ENCODE measurements at regions not wholly inside any gene's neighbourhood (a gene's known extent, or its start where the extent isn't known, plus 50 kb on each side); places are given as distances from the start of the nearest gene placed in this dataset.
A peak's percentile ranks its signal among the peaks of the same experiment; 100 is the strongest.

DNA sequence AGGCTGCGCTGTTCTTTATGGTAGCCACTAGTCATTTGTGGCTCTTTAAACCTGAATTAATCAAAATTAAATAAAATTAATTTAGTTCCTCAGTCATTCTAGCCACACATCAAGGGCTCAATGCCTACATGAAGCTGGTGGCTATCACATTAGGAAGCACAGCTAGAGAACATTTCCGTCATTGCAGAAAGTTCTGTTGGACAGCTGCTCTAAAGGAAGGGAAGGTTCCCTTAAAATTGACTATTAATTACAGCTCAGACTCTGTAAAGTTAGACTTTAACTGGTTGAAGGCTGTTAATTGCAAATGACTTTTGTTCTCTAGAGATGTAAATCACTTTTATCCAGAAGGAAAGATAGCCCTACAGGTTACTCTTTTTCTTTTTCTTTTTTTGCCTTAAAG lies 202.7 kb upstream of the ADAMTS9 start:
- intact Hi-C loops (cut with DNase I) = no loop called here
- DNase-seq = no peak
- no peak for ATAC-seq (ENCODE audit: poor library complexity)

DNA sequence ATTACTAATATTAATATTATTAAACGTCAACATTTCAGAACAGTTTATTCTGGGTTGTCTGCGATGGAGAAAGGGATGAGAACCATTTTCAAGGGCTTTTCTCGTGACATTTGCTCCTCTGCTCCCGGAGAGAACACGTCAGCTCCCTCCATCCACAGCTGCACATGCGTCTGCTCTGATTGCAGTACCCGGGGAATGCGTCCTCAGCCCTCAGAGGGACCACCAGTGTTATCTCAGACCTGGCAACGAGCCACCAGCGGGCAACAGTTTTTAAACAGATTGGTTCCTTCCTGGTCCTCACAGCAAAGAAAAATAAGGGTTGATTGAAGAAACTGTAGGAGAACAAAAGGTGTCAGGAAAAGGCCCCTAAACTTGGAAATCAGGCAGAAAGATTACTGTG lies 202.2 kb upstream of the ADAMTS9 start:
- DNase-seq (peak; percentile 62), ATAC-seq (ENCODE audit: poor library complexity) (peak; percentile 58)
- intact Hi-C loops (cut with DNase I) = no loop called here

DNA sequence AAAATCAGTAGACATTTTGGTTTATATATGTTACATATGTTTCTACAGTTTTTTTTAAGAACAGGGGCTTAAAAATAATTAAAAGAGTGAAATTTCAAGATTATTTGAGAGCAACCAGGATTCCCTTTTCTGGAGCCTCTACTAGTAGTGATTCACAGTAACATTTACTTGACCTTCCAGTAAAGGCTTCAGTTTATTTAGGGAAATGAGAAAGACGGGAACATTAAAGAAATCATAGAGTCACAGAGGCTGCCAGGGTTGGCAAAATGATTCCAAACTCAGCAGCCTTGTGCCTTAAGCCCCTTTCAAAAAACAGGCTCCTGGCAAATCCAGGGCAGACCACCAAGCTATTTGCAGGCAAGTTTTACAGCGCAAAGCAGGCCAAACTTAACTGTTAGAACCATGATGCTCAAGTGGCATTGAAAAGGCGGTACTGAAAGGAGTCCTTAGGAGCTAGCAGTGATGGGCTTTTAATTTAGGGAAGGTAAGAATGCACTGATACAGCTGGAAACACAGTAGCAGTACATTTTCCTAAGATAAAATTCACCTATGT lies 201.1 kb upstream of the ADAMTS9 start:
- intact Hi-C loops (cut with DNase I) = no loop called here
- DNase-seq (no peak), ATAC-seq (ENCODE audit: poor library complexity) (no peak)

DNA sequence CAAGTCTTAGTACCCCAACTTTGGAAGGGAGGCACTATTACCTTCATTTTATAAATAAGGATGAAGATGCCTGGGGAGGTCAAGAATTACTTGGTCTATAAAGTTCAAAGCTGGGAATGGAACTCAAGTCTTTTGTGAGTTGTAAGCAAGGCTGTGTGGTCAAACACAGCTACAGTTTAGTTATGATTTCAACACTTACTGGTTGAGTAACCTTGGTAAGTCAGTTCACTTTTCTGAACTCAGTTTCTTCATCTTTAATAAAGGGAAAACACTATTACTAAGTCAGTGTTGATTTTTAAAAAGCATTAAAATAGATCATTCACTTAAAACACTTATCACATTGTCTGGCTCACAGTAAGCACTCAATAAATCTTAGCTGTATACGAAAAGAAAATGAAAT lies 200.4 kb upstream of the ADAMTS9 start:
- no peak for ATAC-seq (ENCODE audit: poor library complexity)
- intact Hi-C loops (cut with DNase I) = no loop called here
- no peak for DNase-seq

DNA sequence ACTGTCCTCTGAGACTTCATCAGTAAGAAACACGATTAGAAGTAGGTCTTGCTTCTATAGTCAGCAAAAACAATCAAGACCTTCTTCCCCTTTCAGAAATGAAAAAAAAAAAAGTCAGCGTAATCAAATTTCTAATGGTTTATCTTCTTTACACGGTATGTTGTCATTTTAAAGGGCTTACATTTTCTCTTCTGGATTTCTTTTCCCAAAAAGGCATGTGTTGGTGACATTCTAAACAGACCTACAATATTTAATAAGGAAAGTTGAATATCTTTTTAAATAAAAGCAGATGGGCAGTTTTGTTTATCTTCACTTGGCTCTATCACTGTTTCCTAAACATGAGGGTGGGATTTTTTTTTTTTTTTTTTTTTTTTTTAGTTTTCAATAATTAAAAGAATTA lies 197.3 kb upstream of the ADAMTS9 start:
- intact Hi-C loops (cut with DNase I) = no loop called here
- ATAC-seq (ENCODE audit: poor library complexity) (no peak), DNase-seq (no peak)

DNA sequence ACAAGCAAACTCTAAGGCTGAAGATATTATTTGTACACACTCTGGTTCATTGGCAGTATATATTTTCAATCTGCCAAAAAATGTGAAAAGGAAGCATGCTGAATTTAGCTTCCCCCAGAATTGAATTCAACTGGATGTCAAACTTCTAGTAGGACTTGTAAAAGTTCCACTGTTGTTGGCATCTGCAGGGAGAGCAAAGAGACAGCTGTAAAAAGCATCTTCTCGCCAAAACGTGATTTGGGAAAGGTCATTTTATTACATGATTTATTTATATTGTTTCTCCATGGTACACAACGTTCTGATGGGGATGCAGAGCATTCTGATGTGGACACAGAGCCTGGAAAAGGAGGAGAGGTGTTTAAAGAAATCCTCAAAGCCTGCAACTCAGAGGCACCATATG lies 196.7 kb upstream of the ADAMTS9 start:
- no peak for DNase-seq
- peak; percentile 22 for ATAC-seq (ENCODE audit: poor library complexity)
- intact Hi-C loops (cut with DNase I) = no loop called here

DNA sequence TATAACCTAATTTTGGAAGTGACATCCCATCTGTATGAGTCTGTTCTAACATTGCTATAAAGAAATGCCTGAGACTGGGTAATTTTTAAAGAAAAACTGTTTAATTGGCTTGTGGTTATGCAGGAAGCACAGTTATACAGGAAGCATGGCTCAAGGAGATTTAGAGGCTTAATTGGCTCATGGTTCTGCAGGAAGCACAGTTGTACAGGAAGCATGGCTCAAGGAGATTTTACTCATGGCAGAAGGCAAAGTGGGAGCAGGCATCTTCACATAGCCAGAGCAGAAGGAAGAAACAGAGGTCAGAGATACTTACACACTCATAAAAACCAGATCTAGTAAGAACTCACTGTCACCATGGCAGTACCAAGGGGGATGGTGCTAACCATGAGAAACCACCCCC lies 193.1 kb upstream of the ADAMTS9 start:
- DNase-seq (no peak), ATAC-seq (ENCODE audit: poor library complexity) (no peak)
- intact Hi-C loops (cut with DNase I) = no loop called here

DNA sequence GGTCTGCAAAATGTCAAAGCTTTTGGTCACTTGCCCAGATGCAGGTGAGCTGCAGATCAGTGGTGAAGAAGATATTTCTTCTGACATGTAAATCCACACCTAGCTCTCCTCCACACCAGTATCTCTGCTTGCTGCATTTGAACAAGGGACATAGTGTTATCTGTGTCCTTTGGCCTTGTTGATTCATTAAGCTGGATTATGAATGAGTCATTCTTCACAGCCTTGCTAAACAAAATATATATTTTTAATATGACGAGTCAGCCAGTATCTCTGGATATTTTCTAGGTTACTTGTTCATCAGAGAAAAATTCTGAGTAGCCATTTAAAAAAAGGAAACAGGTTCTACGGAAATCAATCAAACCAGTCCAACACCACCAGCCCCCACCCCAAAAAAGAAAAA lies 190.6 kb upstream of the ADAMTS9 start:
- ATAC-seq (ENCODE audit: poor library complexity) (no peak), DNase-seq (no peak)
- intact Hi-C loops (cut with DNase I) = no loop called here

DNA sequence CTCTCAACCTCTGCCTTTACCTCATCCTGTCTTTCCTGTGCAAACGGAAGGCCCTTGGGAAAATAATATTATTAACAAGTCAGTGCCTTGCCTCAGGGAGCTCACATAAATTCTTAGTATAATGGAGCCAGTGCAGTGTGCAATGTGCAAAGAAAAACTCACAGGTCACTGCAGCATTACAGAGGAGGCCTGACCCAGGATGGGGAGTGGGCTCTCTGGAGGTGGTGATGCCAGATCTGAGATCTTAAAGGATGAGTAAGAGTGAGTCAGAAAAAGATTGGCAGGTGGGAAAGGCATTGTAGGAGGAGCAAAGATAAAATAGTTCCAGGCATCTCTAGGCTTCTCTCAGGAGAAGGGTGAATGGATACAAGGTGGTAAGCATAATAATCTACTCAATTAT lies 185.6 kb upstream of the ADAMTS9 start:
- ATAC-seq (ENCODE audit: poor library complexity) (no peak), DNase-seq (no peak)
- intact Hi-C loops (cut with DNase I) = no loop called here

DNA sequence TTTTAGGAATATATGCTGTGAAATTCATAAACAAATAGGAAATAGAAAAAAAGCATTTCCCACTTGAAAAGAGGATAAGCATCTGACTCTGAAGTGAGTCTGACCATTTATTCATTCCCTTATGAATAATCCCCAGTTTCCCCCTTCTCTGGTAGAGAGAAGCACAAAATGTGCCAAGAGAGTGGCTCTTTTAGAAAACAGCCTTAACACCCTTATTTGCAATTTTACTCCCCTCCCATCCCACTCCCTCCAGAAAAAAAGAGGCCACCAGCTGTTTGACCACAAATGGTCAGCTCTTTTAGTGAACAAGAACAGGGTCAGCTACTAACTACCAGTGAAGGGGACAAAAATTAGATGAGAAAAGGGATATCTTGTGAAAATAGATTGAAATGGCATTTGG lies 184.5 kb upstream of the ADAMTS9 start:
- no peak for ATAC-seq (ENCODE audit: poor library complexity)
- intact Hi-C loops (cut with DNase I) = no loop called here
- no peak for DNase-seq

DNA sequence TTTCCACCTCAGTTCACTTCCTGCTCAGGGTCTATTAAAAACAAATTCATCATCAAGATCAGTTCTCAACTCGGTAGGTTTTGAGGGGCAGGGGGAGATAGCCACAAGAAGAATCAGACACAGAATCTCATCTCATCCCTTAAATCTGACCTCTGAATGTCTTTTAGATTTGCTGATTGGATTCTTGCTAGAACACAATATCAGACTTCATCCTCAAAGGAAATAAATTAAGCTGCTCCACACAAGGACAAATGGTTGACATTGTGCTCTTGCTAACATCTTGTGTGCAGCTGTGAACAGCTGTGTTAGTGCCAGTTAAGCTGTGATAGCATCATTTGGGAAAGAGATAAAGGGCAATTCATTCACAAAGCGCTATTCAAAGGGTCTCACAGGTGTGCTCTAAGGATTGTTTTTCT lies 184.0 kb upstream of the ADAMTS9 start:
- ATAC-seq (ENCODE audit: poor library complexity) (no peak), DNase-seq (no peak)
- intact Hi-C loops (cut with DNase I) = no loop called here

DNA sequence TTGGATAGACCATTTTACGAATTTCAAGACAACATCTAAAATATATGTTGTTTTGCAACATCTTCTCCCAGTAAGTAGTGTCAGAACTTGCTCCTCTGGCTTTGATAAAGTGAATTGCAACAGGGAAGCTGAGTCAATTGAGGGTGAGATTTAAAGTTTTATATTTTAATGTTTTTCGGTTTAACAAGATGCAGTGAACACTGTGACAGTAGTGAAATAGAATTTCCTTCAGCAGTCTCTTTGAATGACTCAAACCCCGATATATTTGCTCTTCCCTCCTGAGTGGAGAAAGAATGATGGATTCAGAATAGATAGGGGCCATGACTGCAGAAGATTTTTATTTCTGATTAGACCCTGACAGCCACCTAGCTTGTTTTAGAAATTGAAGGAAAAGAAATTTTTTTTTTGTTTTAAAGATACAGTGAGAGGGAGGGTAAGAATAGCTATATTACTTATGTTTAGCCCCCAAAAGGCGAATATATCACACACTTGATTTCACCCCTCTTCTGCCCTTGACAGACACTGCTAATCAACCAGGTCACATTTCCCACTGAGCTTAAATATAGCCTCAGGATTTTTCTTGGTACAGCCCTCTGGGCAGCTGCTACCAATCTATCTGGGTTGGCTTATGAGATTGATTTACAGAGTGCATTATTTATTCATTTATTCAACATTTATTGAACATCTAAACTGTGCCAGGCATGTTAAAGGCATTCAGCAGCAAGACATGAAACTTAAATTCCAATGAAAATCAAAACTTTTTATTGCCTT lies 183.3 kb upstream of the ADAMTS9 start:
- DNase-seq (no peak), ATAC-seq (ENCODE audit: poor library complexity) (no peak)
- intact Hi-C loops (cut with DNase I) = no loop called here

DNA sequence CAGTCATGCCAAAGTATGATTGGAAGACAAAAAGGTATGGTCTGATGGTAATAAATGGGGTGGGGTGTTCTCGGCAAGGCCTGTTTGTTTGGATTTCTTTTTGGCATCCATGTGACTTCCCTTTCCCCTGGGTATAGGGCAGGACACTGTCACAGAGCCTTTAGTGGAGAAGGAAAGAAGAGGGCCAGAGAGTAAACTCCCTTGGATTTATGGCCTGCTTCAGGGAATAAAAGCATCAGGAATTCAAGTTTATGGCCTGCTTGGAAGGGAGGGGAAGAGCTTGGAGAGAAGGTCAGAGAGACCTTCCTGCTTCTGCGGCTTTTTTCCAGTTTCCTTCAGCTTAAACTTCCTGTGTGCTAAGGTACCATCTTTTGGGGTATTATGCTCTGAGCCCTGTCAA lies 179.4 kb upstream of the ADAMTS9 start:
- intact Hi-C loops (cut with DNase I) = no loop called here
- DNase-seq (no peak), ATAC-seq (ENCODE audit: poor library complexity) (peak; percentile 36)

DNA sequence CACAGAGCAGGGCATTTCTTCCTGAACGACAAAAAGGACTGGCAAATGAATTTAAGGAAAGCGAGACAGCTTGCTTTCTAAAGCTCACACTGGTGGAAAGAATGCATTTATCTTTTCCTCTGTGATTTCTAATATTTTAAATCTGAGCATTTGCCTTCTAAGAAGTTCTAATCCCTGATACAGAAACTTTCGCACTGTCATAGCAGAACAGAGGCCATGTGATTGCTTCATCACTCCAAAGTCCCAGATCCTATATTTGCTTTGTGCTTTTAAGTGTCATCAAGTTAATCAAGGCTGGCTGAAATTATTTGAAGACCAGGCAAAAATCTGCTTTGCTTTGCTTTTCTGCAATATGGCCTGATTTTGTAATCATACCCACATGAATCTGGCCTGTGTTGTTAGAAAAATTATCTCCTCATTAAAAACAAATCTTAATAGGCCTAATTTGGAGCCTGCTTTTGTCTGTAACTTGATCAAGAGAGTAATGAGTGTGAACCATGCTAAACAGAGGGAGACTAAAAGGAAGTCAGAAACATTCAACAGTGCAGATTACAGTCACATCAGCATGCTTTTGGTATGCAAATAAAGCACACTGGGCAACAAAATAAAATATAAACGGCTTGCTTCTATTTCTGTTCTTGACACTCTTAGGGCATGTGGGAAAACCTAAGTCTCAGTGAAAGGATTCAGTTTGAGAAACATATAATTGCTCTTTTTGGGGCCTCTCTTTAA lies 178.2 kb upstream of the ADAMTS9 start:
- DNase-seq (no peak), ATAC-seq (ENCODE audit: poor library complexity) (peak; percentile 43)
- intact Hi-C loops (cut with DNase I) = no loop called here

DNA sequence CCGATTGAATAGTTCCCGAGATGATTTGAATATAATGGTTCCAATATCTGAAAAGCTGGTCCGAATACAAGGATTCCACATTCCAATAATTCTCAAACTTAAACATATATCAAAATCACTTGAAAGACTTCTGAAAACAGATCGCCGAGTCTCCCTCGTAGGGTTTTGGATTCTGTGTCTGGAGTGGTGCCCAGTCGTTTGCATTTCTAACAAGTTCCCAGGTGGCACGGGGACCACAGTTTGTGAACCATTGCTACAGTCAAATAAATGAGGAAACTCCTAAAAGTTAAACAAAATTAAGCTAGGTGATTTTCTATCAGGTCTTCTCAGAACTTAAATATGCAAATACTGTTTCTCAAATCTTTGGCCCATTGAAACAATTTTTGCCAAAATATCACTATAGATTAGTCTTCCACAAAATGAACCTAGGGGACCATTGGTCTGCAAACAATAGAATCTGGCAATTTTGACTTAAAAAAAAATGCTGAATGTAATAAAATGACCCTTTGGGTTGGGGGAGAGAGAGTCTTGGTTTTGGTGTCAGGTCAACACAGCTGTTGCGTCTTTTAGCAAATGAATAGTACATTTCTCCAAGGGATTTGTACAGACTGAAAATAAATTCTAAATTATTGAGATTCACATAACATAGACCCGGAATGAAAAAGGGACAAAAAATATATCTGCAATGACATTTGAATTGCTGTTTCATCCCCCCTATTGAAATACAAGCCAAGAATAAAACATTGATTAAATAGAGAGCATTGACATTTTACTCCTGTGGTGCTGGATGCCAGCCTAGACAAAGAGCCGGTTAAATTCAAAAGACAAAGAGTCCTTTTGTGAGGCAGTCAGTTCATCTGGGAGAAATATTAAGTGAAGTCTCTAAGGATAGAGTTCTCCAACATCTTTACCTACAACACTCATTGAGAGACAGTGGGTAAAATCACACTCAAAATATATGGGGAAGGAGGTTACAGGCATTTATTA lies 175.7 kb upstream of the ADAMTS9 start:
- intact Hi-C loops (cut with DNase I) = no loop called here
- DNase-seq (no peak), ATAC-seq (ENCODE audit: poor library complexity) (no peak)

DNA sequence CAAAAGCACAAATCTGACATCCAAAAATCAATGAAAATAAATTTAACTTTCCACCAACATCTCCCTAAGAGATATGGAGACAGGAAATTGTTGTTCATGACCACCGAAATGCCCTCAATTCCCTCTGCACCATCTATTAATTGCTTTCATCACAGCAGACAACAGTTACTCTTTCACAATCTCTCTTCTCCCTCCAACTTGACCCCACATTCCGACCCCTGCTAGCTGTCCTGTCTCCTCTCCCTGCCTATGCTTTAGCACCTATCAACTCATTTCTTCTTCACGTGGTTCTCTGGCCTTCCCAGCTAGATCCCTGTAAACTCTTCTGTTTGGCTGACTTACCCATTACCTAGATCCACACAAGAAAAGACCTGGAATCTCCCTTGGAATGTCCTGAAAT lies 173.9 kb upstream of the ADAMTS9 start:
- no peak for DNase-seq
- intact Hi-C loops (cut with DNase I) = no loop called here
- no peak for ATAC-seq (ENCODE audit: poor library complexity)

DNA sequence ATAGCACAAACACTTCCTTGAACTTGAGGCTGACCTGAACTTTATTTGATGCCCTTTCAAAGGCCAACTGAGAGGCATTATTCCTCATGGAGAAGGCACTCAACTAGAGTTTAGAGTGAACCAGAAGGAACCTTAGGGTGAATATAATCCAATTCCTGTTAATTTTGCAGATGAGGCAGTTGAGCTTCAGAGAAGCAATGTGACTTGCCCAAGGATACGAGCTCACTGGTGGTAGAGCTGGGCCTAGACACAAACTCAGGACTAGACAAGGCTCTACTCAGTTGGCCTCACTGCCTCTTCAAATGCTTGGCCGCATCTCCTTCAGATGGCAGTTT lies 172.7 kb upstream of the ADAMTS9 start:
- ATAC-seq (ENCODE audit: poor library complexity) (no peak), DNase-seq (no peak)

DNA sequence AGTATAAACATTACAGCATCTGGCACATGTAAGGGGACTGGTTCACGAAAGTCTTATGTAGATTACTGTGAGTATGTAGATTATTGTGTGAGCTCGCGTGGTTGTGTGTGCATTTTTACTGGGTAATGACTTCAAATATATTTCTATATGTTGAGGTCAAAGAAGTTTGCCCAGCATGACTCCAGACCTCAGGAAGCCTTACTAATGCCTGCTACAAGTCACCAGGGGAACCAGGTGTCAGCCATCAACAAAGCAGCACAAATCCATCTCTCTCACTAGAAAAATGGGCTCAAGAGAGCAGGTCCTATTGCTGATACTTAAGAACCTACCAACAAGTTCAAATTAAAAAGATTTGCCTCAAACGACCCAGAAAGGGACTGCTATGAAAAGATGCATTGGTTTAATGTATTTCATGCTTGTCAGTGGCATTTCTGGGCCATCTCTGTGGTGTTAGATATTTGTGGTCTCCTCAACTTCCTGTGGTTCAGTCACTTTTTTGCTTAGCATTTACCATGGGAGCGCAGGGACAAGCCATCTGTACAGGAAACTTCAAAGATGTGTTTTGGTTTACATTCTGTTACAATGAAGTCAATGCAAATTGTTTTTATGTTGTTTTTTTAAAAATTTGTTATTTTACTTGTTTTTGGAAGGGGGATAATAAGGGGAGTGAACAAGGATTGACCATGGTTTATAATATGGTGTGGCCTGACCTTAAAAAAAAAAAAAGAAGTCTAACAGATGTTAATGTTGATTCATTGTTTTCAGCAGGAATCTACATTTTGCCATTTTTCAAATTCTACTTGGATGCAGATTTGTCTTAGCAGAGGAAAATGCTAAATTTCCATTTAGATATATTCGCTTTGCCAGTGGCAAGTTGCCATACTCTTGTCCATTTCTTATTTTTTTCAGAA lies 172.1 kb upstream of the ADAMTS9 start:
- intact Hi-C loops (cut with DNase I) = no loop called here
- ATAC-seq (ENCODE audit: poor library complexity) (no peak), DNase-seq (no peak)

More for the DNA sequence above, 172.7 kb upstream of the ADAMTS9 start:
- intact Hi-C loops (cut with DNase I) = no loop called here
